ENCODE measurements at regions not wholly inside any gene's neighbourhood (a gene's known extent, or its start where the extent isn't known, plus 50 kb on each side); places are given as distances from the start of the nearest gene placed in this dataset.

GRCh38 chr4:22077571-22077970, 129.0 kb upstream of the KCNIP4 start:
- FAIRE-seq (no peak), DNase-seq (ENCODE audit: low read depth, low spot score) (no peak)
- Histone ChIP-seq H3K9me3 (replicated peaks; ENCODE audit: control insufficient read depth, insufficient read depth, low read length) (peaks cover 6% of the 10 kb centered on the region), H3K9me1 (replicated peaks; ENCODE audit: control insufficient read depth, extremely low read depth, insufficient read depth, low read length) (no peaks in the 10 kb centered on the region), H3K27ac (ENCODE audit: insufficient read depth, low read depth, low read length) (no peak overlapping the region), H3K4me2 (ENCODE audit: insufficient read depth, low read length) (no peak overlapping the region), H3K4me1 (ENCODE audit: control insufficient read depth, extremely low read depth, insufficient read depth, low read length) (no peaks in the 10 kb centered on the region), H3K27me3 (ENCODE audit: control insufficient read depth in 2 of 2, insufficient read depth in 2 of 2, low read length in 2 of 2) (no peaks in the 10 kb centered on the region), H4K20me1 (replicated peaks; ENCODE audit: control insufficient read depth, extremely low read depth, insufficient read depth, low read length) (no peaks in the 10 kb centered on the region), H3K79me2 (ENCODE audit: control insufficient read depth, insufficient read depth, low read length) (no peaks in the 10 kb centered on the region), H3K9ac (replicated peaks; ENCODE audit: extremely low read depth, insufficient read depth, low read length) (no peak overlapping the region), H3K4me3 (replicated peaks in 1 of 3; ENCODE audit: insufficient read depth in 1 of 3, low read depth in 1 of 3, low read length in 3 of 3) (no peak overlapping the region), H3K36me3 (ENCODE audit: control insufficient read depth in 2 of 2, extremely low read depth in 1 of 2, insufficient read depth in 2 of 2, low read length in 2 of 2) (no peaks in the 10 kb centered on the region), H2AFZ (ENCODE audit: low read depth, low read length) (no peak overlapping the region)
- dilution Hi-C loops (cut with MboI; ENCODE audit: extremely low pct_ligation_motif_present, low sequenced_read_pairs), result no loop called here
- TF ChIP-seq MAX (IDR thresholded peaks at IDR 0.05; ENCODE audit: insufficient read depth, insufficient read length) (no peak), MYC (IDR thresholded peaks at IDR 0.05; ENCODE audit: low read depth, low read length) (no peak), POLR2AphosphoS5 (IDR thresholded peaks at IDR 0.05; ENCODE audit: insufficient read depth, low read depth, low read length) (no peak), EZH2 (IDR thresholded peaks at IDR 0.05; ENCODE audit: borderline replicate concordance, low read depth, low read length, severe bottlenecking) (no peak), JUN (IDR thresholded peaks at IDR 0.05; ENCODE audit: borderline replicate concordance, insufficient read depth, insufficient read length, low read depth) (no peak), POLR2A (IDR thresholded peaks at IDR 0.05; ENCODE audit: low read depth, low read length) (no peak), CTCF (IDR thresholded peaks at IDR 0.05; ENCODE audit: extremely low read depth in 1 of 2, insufficient read depth in 1 of 2, low read depth in 1 of 2, low read length in 2 of 2) (no peak), GATA2 (IDR thresholded peaks at IDR 0.05; ENCODE audit: insufficient read depth, insufficient read length, low read depth, low read length) (no peak), FOS (IDR thresholded peaks at IDR 0.05; ENCODE audit: borderline replicate concordance, insufficient read depth, low read length) (no peak)
- POLR2A ChIA-PET, result no interaction called here
- intact Hi-C loops (cut with micrococcal nuclease), result no loop called here
- no TSS peak for BruUV-seq (replicated peaks)
- CTCF ChIA-PET, result no interaction called here

All from endothelial cell of umbilical vein (primary cell).